ENCODE measurements at regions not wholly inside any gene's neighbourhood (a gene's known extent, or its start where the extent isn't known, plus 50 kb on each side); places are given as distances from the start of the nearest gene placed in this dataset.

DNA sequence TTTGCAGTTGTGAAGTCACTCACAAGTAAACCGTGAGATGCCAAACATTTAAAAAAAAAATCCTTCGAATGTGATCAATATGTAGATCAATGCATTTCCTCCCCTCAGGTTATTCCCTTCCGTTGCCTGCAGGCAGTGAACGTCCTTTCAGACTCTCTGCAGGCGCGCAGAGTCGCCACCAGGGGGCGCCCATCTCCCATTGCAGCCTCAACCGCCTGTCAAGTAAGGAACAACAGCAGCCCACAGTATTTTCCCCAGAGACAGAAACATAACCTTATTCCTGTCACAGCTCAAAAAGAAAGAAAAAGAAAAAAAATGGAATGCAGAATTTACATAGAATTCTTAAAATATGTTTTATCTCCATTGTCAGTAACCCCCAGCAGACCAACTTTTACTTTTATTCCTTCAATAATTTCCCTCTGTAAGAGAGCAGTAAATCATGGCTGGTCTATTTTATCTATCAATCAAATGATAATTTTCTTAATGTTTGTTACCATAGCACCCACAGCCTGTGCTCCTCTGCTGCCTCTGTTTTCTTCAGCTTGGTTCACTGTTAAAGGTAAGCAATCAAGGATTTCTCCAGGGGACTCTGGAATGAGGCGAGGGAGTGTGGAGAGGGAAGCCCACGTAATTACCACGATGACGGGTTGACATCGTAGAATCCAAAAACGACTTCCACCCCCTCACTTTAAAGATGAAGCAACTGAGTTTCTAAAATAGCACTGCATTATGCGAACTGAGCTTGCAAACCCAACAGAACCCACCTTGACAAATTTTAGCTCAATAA is 637.6 kb upstream of the ARGLU1 start:
- DNase-seq (ENCODE audit: low spot score) = peak; percentile 55

DNA sequence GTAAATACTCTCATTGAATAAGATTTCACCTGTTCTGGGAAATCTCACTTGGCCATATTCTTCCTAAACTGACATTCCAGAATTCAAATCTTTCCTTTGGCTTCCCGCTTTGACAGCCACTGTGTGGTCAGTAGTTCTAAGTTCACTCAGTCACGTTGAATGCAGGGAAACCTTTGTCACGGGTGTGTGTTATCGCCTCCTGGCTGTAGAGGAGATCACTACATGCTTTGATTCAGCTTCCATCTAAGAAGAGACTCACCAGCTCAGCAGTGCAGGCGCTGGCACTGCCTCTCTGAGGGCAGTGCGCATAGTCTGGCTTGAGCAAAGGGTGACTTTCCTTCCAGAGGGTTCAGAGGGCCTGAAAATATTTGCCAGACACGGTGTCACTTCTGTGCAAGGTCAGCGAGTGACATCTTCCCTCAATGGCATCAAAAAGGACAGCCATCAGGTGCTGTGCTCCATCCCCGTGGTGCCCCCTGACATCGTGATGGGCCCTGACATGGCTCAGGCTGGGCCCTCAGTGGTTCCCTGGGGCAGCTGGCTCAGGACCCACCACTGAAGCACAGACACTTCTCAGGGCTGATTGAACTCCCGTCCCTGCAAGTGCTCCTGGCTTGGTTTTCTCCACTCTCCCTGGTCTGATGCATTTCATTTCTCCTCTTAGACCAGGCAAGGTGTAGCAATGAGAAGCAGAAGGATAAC is 635.4 kb upstream of the ARGLU1 start:
- DNase-seq (ENCODE audit: low spot score) = peak; percentile 10

DNA sequence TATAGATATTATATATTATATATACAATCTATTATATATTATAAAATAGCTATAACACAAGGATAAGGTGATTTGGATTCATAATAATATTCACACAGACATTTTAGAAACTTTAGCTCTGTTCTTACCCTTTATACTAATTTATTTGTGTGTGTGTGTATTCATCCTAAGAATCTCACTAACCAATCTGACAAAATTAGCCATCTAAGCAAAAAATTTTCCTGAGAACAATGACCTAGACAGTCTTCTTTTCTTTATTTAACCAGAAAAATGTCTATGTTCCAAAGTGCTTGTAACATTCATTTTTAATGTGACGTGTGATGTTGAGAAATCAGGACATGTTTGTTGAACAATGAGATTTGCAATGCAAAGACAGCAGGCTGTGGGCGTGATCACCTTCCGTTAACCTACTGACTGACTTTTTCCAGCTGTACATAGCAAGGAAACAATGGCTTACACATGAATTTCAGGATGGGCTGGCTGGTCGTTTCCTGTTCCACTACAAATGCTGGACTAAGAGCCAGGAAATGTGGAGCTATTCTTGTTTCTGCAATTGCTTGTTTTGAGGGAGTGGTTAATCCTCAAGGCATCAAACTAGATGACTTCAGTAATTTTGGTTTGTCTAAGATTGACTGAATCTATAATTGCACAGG is 634.6 kb upstream of the ARGLU1 start:
- no peak for DNase-seq (ENCODE audit: low spot score)

DNA sequence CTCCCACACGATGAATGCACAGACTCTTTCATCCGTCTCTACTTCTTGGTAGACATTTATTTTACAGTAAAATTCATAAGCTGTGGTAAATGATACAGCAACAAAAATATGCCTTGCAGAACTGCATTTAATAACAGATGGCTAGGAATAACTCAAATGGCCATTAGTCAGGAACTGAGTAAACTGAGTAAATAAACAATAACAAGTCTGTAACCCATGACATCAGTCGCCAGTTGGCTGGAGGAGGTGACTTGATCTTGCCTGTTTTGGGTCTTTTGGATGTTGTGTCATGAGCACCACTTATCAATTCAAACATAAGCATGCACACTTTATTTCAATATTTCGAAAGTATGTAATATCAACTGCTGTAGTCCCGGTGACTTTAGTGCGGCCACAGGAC is 632.6 kb upstream of the ARGLU1 start:
- no peak for DNase-seq (ENCODE audit: low spot score)

DNA sequence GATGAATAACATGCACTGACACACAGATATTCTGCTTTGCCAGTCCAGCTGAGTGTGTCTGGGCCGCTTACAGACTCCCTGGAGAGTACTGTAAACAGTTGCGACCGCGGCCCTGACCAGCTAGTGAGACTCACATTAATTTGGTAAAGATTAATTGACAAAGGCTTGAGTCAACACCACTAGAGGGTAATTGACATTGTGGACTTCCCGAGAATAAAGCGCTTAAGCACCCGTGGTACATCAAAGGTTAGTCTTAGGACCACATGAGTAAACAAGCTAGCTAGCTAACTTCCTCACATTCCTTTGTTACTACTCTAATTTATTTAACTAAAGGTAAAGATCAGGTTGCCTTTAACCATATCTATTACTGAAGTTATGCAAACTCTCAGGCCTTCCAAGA is 624.4 kb upstream of the ARGLU1 start:
- no peak for DNase-seq (ENCODE audit: low spot score)

DNA sequence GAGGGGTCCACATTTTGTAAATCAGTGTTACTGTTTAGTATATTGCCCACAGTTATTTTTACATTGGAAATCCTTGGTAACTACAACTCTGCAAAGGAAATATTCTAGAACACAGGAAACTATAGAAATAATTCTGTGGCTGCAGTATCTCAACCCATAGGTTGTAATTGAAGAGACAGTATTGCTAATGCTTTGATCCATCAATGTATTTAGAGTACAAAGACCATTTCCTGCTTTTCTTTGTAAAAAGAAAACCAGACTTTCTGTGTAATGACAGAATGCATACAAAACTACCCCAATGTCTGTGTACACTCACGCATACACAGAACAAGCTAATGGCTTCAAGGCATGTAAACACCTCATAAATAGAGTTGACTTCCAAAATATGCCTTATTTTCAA is 622.1 kb upstream of the ARGLU1 start:
- DNase-seq (ENCODE audit: low spot score) = no peak

DNA sequence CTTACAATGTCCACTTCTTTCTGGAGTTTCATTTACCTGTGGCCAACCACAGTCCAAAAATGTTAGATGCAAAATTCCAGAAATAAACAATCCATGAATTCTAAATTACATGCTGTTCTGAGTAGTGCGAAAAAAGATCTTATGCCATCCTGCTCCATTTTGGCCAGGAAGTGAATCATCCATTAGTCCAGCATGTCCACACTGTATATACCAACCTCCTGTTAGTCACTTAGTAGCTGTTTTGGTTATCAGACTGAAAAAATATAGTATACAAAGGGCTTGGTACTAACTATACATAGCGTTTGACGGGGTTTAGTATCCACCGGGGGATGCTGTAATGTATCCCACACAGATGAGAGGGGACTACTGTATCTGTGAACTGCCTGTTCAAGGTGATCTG is 618.0 kb upstream of the ARGLU1 start:
- no peak for DNase-seq (ENCODE audit: low spot score)

DNA sequence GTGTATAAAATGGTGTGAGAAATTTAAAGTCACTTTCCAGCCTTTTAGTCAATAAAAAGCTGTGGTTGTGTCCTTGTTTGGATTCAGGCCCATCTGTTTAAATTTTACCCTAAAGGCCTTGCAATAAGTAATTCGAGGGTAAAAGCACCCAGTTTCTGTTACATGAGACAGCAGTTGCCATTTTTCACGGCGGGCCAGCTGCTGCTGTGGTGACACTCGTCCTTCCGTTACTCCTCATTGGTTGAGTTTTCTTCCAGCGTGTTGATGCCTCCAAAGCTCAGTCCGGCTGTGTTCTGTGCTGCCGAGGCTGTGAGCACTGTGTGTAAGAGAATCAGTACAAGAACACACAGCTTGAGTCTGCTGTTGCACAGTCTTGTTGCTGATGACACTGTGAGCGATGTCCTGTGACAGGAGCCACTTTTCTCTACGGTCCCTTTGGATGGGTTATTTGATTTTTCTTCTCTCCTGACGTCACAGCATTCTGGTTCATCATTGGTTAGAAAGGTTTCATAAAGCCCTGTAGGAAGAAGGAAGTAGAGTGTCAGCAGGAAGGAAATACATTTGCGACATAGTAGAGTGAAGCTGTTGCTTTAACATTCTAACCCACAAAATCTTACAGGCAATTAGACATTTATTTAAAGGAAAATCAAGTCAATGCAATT is 602.5 kb upstream of the ARGLU1 start:
- no peak for DNase-seq (ENCODE audit: low spot score)

DNA sequence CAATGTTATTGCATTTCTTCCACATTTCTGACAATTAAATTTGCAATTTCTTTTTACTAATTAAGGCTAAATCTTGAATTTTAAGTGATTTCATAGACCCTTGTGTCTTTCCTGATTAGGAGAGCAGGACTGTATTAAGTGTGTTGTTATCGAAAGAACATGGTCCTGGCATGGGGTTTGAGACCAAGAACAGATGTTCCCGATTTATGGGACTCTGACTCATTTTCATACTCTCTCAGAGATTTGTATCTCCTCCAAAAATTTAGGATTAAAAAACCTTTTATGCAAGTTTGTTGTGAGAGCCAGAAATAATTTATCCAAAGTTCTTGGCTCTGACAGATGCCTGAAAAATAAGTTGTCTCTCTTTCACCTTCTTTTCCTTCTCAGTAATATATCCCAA is 589.3 kb upstream of the ARGLU1 start:
- no peak for DNase-seq (ENCODE audit: low spot score)

DNA sequence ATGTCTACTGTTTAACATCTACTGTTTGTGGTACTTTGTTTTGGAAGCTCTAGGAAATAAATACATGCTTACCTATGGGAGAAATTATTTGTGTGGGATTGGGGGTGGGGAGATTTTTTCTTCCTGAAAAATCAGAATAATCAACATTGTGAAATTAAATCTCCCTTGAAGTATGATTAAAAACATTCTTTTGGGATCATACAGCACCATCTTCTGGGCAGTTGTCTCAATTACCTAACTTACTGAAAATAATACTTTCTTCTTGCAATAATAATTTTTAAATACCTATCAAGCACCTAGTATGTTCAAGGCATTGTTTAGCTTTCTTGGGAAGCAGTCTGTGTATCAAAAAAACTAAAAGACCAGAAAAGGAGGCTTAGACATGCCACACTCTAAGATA is 576.5 kb upstream of the ARGLU1 start:
- no peak for DNase-seq (ENCODE audit: low spot score)

DNA sequence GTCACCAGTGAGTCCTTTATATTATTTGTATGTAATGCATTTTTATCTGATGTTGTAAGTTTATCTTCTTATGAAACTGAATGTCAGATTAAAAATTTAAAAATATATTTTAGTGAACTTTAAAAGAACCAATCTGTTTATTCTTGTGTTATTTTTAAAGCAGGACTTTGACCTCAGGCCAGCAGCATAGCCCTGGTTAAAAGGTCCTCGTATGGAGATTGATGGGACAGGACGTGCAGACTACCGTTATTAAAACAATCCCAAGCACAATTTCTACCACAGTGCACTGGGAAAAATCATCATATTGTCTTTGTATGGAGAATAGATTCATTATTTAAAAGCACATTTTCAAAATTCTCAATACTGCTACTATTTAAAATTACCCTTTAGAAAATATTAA is 573.8 kb upstream of the ARGLU1 start:
- DNase-seq (ENCODE audit: low spot score) = no peak

DNA sequence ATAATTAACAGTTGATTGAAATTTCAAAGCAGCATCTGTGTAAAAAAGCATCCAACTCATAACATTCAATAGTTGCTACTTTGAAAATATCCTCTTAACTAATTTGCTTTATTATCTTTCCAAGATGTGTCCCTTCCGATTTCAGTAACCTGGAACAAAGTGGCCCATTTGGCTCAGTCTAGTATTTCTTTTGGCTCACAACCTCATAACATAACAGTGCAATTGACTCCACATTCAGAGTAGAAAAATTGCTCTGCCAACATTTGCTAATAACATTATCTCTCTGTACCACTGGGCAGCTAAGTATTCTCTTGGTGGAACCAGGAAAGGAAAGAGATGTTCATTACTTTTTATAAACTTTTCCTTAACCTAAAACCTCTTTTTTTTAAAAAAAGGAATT is 571.1 kb upstream of the ARGLU1 start:
- DNase-seq (ENCODE audit: low spot score) = no peak

DNA sequence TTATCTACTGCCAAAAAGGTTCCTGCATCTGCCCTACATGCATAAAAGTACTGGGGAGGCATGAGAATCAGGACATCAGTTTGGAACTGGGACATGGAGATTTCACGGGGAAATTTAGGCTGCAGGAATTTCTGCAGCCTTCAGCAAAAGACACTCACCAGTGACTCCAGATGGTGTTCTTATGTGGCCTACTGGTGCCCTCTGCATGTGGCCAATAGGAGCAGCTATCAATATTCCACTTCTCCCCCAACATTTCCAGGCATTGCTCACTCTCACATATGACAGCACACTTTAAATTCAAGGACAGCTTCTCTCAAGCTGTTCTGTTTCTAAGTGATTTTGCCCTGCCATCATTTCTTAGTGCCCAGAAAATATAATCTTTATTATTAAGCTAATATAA is 570.5 kb upstream of the ARGLU1 start:
- DNase-seq (ENCODE audit: low spot score) = no peak

DNA sequence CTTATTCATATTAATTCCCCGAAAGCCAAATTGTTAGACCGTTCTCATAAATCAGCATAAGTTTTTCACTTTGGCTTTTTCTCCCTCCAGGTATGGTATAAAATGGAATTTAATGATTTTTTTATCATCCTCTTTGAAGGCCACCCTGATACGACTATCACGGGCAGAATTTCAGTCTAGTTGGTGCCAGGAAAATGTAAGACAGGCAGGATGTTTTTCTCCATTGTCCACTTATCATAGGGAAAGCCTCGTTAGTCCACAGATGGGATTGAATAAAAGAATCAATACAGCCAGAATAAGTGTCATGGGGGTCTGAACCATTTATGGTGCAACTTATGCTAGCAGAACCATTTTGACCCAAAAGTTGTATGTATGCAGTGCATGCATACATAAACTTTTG is 566.0 kb upstream of the ARGLU1 start:
- no peak for DNase-seq (ENCODE audit: low spot score)

DNA sequence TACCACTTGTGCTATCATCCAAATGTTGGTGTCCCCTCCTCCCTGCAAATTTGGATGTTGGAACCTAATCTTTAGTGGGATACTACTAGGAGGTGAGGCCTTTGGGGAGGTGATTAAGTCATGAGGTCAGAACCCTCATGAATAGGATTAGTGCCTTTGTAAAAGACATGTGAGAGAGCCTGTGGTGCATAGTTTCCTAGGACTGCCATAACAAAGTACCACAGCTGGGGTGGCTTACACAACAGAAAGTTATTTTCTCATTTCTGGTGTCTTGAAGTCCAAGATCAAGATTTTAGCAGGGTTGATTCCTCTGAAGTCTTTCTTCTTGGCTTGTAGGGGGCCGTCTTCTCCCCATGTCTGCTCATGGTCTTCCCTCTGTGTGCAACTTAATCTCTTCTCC is 562.6 kb upstream of the ARGLU1 start:
- DNase-seq (ENCODE audit: low spot score) = no peak

DNA sequence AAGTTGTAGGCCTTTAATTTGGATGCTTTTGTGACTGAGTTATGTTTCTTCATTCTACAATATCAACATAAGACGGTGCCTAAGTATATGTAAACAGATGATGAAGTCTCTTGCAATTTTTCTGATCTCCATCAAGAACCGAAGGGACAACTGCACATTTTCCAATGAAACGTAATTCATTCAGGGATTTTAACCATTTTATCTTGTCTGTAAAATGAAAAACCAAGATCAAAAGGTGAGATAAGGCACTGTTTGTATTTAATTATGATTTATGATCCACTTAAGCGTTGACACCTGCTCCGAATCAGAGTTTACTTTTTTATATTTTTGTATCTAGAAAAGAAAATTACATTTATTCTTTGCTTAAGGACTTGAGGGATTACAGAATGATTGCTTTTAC is 556.8 kb upstream of the ARGLU1 start:
- no peak for DNase-seq (ENCODE audit: low spot score)

DNA sequence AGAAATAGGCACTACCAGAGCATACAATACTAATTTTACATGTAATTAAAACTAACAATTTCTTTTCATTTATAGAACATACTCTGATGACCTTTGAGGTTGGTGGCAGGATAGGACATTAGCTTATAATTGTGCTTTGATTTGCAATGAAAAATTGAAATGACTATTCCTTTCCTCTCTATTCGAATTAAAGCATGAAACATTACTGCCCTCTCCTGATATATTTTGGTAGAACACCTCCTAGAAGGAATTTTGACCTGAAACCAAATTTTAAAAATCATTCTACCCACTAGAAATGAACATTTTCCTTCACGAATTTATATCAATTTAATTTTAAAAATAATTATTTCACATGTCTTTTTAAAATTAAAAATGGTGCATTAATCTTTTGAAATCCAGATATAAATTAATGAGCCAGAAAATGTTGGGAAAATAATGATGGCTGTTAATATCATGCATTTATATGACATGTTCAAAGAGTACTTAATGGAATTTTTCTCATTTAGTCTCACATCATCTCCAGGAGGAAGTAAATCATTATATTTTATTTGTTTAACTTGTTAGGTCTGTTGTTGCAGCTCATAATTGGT is 556.3 kb upstream of the ARGLU1 start:
- no peak for DNase-seq (ENCODE audit: low spot score)

DNA sequence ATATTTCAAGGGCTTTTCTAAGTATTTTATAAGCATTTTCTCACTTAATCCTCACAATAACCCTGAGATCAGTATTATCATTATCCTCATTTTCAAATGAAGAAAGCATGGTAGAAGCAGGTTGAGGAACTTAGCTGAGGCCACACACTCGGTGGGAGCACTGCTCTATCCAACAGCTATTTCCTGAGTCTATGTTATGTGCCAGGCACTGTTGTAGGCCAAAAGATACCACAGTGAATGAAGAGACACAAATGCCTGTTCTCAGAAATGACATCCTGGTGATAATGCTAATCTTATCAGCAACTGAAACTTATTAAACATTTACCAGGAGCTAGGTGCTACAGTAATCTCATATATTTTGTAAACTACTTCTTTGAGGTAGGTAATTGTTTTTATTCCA is 553.9 kb upstream of the ARGLU1 start:
- DNase-seq (ENCODE audit: low spot score) = no peak

DNA sequence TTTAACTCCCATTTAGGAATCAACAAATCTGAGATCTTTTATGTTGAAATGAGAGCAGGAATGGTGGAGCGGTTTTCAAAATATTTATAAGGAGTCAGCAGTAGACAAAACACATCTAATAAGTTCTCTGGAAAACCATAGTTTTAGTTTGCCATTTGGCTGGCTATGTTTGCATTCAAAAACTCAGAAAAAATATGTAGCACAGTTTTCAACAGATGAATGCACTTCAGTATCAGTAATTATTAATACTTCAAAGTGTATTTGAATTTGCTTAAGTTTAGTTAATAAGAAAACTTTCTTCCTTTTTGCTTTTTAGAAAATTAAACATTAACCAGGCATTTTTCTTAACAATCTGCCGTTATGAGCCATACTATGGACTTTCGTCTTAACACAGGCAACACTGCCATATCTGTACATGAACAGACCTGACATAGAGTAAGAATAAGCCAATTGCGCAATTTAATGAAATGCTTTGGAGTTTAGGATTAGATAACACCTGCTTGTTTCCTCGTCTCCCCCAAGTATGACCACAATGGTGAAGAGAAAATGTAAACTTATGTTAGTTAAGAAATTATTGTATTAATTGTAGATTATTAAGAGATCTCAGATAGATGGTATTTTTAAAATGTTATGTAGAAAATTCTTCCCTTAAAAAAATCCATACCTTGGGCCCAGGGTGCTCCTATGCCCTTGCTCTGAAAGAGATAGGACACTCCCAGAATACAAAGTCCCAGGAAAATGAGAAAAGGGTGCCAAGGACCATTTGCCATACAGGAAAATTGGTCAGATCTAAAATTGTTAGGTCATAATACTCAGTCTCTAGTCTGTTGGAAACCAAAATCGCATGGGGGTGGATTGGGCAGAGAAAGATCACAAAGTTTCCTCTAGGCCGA is 552.3 kb upstream of the ARGLU1 start:
- no peak for DNase-seq (ENCODE audit: low spot score)

DNA sequence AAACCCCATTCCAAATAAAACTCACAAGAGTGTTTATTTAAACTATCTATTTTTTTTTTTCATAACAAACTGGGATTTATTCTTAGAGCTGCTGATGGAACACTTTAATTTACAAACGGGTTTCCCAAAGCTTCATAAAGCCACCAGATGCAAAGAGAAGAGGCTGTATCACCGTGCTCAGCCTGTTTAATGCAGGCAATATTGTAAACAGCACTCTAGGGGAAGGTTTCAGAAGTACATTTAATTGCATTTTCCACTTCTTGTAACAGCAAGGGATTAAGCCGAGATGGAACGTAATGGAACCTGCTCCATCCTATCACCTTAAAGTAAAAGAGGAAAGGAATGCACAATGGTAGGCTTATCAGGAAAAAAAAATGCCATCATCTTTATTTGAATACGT is 550.6 kb upstream of the ARGLU1 start:
- DNase-seq (ENCODE audit: low spot score) = no peak

DNA sequence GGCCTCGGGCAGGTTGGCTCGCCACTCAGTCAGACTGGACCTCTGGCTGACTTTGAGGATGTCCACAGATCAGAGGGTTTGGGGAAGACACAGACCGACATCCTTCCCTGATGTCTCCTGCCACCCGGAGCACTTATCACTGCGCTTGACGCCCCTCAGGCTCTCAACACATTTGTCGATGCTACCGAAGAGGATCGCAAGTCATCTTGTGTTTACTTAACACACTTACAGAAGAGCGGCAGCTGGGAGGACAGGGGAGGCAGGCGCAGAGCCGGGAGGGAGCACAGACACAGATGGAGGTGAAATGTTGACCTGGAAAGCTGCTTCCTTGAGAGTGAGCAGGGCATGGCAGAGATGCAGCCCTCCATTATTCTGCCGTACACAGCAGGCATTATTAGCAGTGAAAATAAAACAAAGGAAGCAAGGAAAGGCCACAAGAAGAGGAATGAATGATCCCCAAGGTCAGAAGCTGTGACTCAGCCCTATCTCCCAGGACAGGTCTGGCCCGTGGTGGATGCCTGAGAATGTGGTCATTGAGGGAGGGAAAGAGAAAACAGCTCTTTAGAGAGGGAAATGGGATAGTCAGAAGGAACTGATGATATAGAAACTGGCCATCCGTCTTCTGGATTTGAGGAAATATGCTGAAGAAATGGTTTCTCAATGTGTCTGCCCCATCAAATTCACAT is 549.5 kb upstream of the ARGLU1 start:
- DNase-seq (ENCODE audit: low spot score) = no peak

Measured in germinal center (tissue), 1 donor.